Breast epithelium (tissue), 3 donors: ENCODE measurements at regions not wholly inside any gene's neighbourhood (a gene's known extent, or its start where the extent isn't known, plus 50 kb on each side); places are given as distances from the start of the nearest gene placed in this dataset.

Experiments
- CTCF ChIP-seq, 3 donors: fragments of 450-650 bp; IDR thresholded peaks; one replicate each; pipeline ENCODE4 v1.5.1; 2016 to 2017; ENCODE audit warnings: antibody characterized with exemption in 3 of 3, mild to moderate bottlenecking in 3 of 3, moderate library complexity in 3 of 3
- POLR2A ChIP-seq: fragments of 450-650 bp; IDR thresholded peaks from one replicate; pipeline ENCODE4 v1.6.1; 2016; ENCODE audit warnings: antibody characterized with exemption, mild to moderate bottlenecking, moderate library complexity

GRCh38 chr2:236796236-236796635 lies 226.6 kb downstream of the ACKR3 start:
- TF ChIP-seq POLR2A: no peak
- TF ChIP-seq CTCF (IDR thresholded peaks at IDR 0.05): no peak
